ENCODE measurements at regions not wholly inside any gene's neighbourhood (a gene's known extent, or its start where the extent isn't known, plus 50 kb on each side); places are given as distances from the start of the nearest gene placed in this dataset.

DNA sequence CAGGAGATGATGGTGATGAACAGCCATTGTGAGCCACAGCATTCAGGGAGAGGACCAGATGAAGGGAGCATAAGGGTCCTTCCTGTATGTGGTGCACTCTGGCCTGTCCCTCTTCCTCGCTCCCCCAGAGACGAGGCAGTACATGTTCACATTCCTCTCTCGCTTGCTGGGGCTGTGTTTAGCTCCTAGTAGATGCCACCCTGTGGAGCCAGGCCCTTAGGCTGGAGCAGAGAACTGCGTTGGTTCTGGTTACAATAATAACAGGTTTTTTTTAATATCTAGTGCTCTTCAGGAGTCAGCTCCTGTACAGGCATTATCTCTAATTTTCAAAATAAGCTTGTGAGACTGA, 171.1 kb upstream of the MYT1L start:
- no peak overlapping the region for H3K4me3 ChIP-seq (ENCODE audit: low read length)
- H3K9me3 ChIP-seq (replicated peaks; ENCODE audit: control insufficient read depth, low read depth, low read length) = no peaks in the 10 kb centered on the region
- no peak for DNase-seq
- no peaks in the 10 kb centered on the region for H3K4me1 ChIP-seq (ENCODE audit: control insufficient read depth, insufficient read depth, low read length)
- no peaks in the 10 kb centered on the region for H3K27me3 ChIP-seq (ENCODE audit: control insufficient read depth, insufficient read depth, low read length)
- H3K36me3 ChIP-seq (ENCODE audit: control insufficient read depth, insufficient read depth, low read length) = no peaks in the 10 kb centered on the region
- H3K27ac ChIP-seq (ENCODE audit: low read length) = no peak overlapping the region
- WGBS (ENCODE audit: insufficient coverage) = 68% methylated on average over 2 of the region's 4 CpGs

GRCh38 chr2:2501454-2502200, 170.6 kb upstream of the MYT1L start:
- no peaks in the 10 kb centered on the region for H3K27me3 ChIP-seq (ENCODE audit: control insufficient read depth, insufficient read depth, low read length)
- 96% methylated on average over 9 of the region's 9 CpGs for WGBS (ENCODE audit: insufficient coverage)
- no peaks in the 10 kb centered on the region for H3K9me3 ChIP-seq (replicated peaks; ENCODE audit: control insufficient read depth, low read depth, low read length)
- DNase-seq = no peak
- H3K4me3 ChIP-seq (ENCODE audit: low read length) = no peak overlapping the region
- H3K27ac ChIP-seq (ENCODE audit: low read length) = no peak overlapping the region
- H3K4me1 ChIP-seq (ENCODE audit: control insufficient read depth, insufficient read depth, low read length) = no peaks in the 10 kb centered on the region
- H3K36me3 ChIP-seq (ENCODE audit: control insufficient read depth, insufficient read depth, low read length) = no peaks in the 10 kb centered on the region

- Histone ChIP-seq H3K4me1 (ENCODE audit: control insufficient read depth, insufficient read depth, low read length) (no peaks in the 10 kb centered on the region), H3K36me3 (ENCODE audit: control insufficient read depth, insufficient read depth, low read length) (no peaks in the 10 kb centered on the region), H3K27me3 (ENCODE audit: control insufficient read depth, insufficient read depth, low read length) (no peaks in the 10 kb centered on the region), H3K9me3 (replicated peaks; ENCODE audit: control insufficient read depth, low read depth, low read length) (no peaks in the 10 kb centered on the region), H3K27ac (ENCODE audit: low read length) (no peak overlapping the region), H3K4me3 (ENCODE audit: low read length) (no peak overlapping the region)
- no CpG with 5 or more reads among the region's 1 CpG for WGBS (ENCODE audit: insufficient coverage)
- DNase-seq = no peak
These were observed 164.5 kb upstream of the MYT1L start for GRCh38 chr2:2495606-2496005.

GRCh38 chr2:2493496-2493895, 162.4 kb upstream of the MYT1L start:
- Histone ChIP-seq H3K4me1 (ENCODE audit: control insufficient read depth, insufficient read depth, low read length) (no peaks in the 10 kb centered on the region), H3K4me3 (ENCODE audit: low read length) (no peak overlapping the region), H3K27ac (ENCODE audit: low read length) (no peak overlapping the region), H3K36me3 (ENCODE audit: control insufficient read depth, insufficient read depth, low read length) (no peaks in the 10 kb centered on the region), H3K9me3 (replicated peaks; ENCODE audit: control insufficient read depth, low read depth, low read length) (no peaks in the 10 kb centered on the region), H3K27me3 (ENCODE audit: control insufficient read depth, insufficient read depth, low read length) (no peaks in the 10 kb centered on the region)
- no peak for DNase-seq
- 76% methylated on average over 4 of the region's 5 CpGs for WGBS (ENCODE audit: insufficient coverage)

DNA sequence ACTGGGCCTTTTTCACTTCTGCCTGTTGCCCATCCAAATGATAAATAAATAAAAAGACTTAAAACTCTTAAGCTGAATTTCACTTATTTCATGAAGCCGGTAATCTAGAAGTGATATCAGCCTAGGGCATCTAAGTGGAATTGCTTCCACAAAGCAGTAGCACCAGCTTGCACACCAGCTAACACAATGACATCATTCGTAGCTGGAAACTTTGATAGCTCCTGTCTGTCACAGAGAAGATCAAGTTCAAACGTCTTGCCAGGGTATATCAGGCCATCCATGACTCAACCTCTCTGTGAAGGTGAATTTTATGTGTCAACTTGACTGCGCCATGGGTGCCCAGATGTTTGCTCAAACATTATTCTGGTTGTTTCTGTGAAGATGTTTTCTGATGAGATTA, 161.7 kb upstream of the MYT1L start:
- H3K9me3 ChIP-seq (replicated peaks; ENCODE audit: control insufficient read depth, low read depth, low read length) = no peaks in the 10 kb centered on the region
- no peak overlapping the region for H3K4me3 ChIP-seq (ENCODE audit: low read length)
- DNase-seq = no peak
- H3K4me1 ChIP-seq (ENCODE audit: control insufficient read depth, insufficient read depth, low read length) = no peaks in the 10 kb centered on the region
- no peaks in the 10 kb centered on the region for H3K27me3 ChIP-seq (ENCODE audit: control insufficient read depth, insufficient read depth, low read length)
- no peaks in the 10 kb centered on the region for H3K36me3 ChIP-seq (ENCODE audit: control insufficient read depth, insufficient read depth, low read length)
- WGBS (ENCODE audit: insufficient coverage) = 100% methylated on average over 1 of the region's 4 CpGs
- H3K27ac ChIP-seq (ENCODE audit: low read length) = no peak overlapping the region

- no CpG with 5 or more reads among the region's 2 CpGs for WGBS (ENCODE audit: insufficient coverage)
- no peak overlapping the region for H3K4me3 ChIP-seq (ENCODE audit: low read length)
- DNase-seq = no peak
- no peaks in the 10 kb centered on the region for H3K36me3 ChIP-seq (ENCODE audit: control insufficient read depth, insufficient read depth, low read length)
- no peaks in the 10 kb centered on the region for H3K4me1 ChIP-seq (ENCODE audit: control insufficient read depth, insufficient read depth, low read length)
- H3K27me3 ChIP-seq (ENCODE audit: control insufficient read depth, insufficient read depth, low read length) = no peaks in the 10 kb centered on the region
- H3K9me3 ChIP-seq (replicated peaks; ENCODE audit: control insufficient read depth, low read depth, low read length) = no peaks in the 10 kb centered on the region
- H3K27ac ChIP-seq (ENCODE audit: low read length) = no peak overlapping the region
These were observed 160.9 kb upstream of the MYT1L start for GRCh38 chr2:2491964-2492363.

- Histone ChIP-seq H3K27me3 (ENCODE audit: control insufficient read depth, insufficient read depth, low read length) (no peaks in the 10 kb centered on the region), H3K36me3 (ENCODE audit: control insufficient read depth, insufficient read depth, low read length) (no peaks in the 10 kb centered on the region), H3K9me3 (replicated peaks; ENCODE audit: control insufficient read depth, low read depth, low read length) (no peaks in the 10 kb centered on the region), H3K4me1 (ENCODE audit: control insufficient read depth, insufficient read depth, low read length) (no peaks in the 10 kb centered on the region), H3K27ac (ENCODE audit: low read length) (no peak overlapping the region), H3K4me3 (ENCODE audit: low read length) (no peak overlapping the region)
- DNase-seq = no peak
- 100% methylated on average over 3 of the region's 8 CpGs for WGBS (ENCODE audit: insufficient coverage)
These were observed 153.2 kb upstream of the MYT1L start for GRCh38 chr2:2484301-2484700.

DNA sequence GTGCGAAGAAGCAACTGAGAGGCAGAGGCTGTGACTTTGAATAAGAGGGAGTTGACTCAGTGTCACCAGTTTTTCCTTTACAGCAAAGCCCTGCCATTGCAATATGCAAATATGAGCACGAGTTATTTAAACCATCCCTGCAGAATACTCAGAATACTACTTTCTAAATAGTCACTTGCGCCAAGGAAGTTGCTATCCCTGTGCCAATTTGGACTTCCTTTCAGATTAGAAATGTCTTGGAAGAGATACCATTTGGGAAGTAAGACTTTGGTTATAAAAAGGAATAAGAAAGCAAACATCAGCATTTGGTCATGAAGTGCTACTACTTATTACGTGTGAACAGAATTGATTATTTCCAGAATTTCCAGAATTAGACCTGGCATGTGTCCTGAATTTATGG, 151.8 kb upstream of the MYT1L start:
- Histone ChIP-seq H3K27ac (ENCODE audit: low read length) (no peak overlapping the region), H3K4me1 (ENCODE audit: control insufficient read depth, insufficient read depth, low read length) (no peaks in the 10 kb centered on the region), H3K27me3 (ENCODE audit: control insufficient read depth, insufficient read depth, low read length) (no peaks in the 10 kb centered on the region), H3K9me3 (replicated peaks; ENCODE audit: control insufficient read depth, low read depth, low read length) (no peaks in the 10 kb centered on the region), H3K4me3 (ENCODE audit: low read length) (no peak overlapping the region), H3K36me3 (ENCODE audit: control insufficient read depth, insufficient read depth, low read length) (no peaks in the 10 kb centered on the region)
- WGBS (ENCODE audit: insufficient coverage) = 90% methylated on average over 2 of the region's 4 CpGs
- no peak for DNase-seq

GRCh38 chr2:2472881-2473280, 141.8 kb upstream of the MYT1L start:
- Histone ChIP-seq H3K36me3 (ENCODE audit: control insufficient read depth, insufficient read depth, low read length) (no peaks in the 10 kb centered on the region), H3K4me3 (ENCODE audit: low read length) (no peak overlapping the region), H3K27me3 (ENCODE audit: control insufficient read depth, insufficient read depth, low read length) (no peaks in the 10 kb centered on the region), H3K9me3 (replicated peaks; ENCODE audit: control insufficient read depth, low read depth, low read length) (no peaks in the 10 kb centered on the region), H3K4me1 (ENCODE audit: control insufficient read depth, insufficient read depth, low read length) (no peaks in the 10 kb centered on the region), H3K27ac (ENCODE audit: low read length) (no peak overlapping the region)
- no peak for DNase-seq
- 79% methylated on average over 11 of the region's 12 CpGs for WGBS (ENCODE audit: insufficient coverage)

DNA sequence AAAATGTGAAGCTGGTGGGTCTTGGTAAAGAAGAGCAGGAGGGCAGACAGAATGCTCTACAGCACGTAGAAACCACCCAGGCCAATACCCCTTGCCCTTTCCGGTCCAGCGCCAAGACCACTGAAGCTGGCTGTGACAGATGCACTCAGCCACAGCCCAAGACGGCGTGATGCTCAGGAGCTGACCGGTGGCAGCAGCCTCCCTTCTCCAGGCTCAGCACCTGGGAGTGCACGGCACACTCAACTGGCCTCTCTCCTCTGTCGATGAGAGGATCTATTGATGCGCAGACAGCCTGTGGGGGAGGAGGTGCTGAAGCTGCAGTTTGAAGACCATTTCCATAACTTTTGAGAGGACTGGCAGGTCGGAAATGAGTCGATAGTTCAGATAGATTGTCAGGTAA, 141.0 kb upstream of the MYT1L start:
- Histone ChIP-seq H3K4me1 (ENCODE audit: control insufficient read depth, insufficient read depth, low read length) (no peaks in the 10 kb centered on the region), H3K27ac (ENCODE audit: low read length) (no peak overlapping the region), H3K4me3 (ENCODE audit: low read length) (no peak overlapping the region), H3K9me3 (replicated peaks; ENCODE audit: control insufficient read depth, low read depth, low read length) (no peaks in the 10 kb centered on the region), H3K27me3 (ENCODE audit: control insufficient read depth, insufficient read depth, low read length) (no peaks in the 10 kb centered on the region), H3K36me3 (ENCODE audit: control insufficient read depth, insufficient read depth, low read length) (no peaks in the 10 kb centered on the region)
- WGBS (ENCODE audit: insufficient coverage) = 81% methylated on average over 10 of the region's 11 CpGs
- DNase-seq = no peak

- H3K36me3 ChIP-seq (ENCODE audit: control insufficient read depth, insufficient read depth, low read length) = no peaks in the 10 kb centered on the region
- no peaks in the 10 kb centered on the region for H3K4me1 ChIP-seq (ENCODE audit: control insufficient read depth, insufficient read depth, low read length)
- H3K9me3 ChIP-seq (replicated peaks; ENCODE audit: control insufficient read depth, low read depth, low read length) = no peaks in the 10 kb centered on the region
- no peaks in the 10 kb centered on the region for H3K27me3 ChIP-seq (ENCODE audit: control insufficient read depth, insufficient read depth, low read length)
- no peak overlapping the region for H3K4me3 ChIP-seq (ENCODE audit: low read length)
- WGBS (ENCODE audit: insufficient coverage) = 82% methylated on average over 2 of the region's 9 CpGs
- no peak for DNase-seq
- no peak overlapping the region for H3K27ac ChIP-seq (ENCODE audit: low read length)
These were observed 135.5 kb upstream of the MYT1L start for GRCh38 chr2:2466534-2466933.

Data from muscle of leg (tissue), 3 donors.